ENCODE measurements at regions not wholly inside any gene's neighbourhood (a gene's known extent, or its start where the extent isn't known, plus 50 kb on each side); places are given as distances from the start of the nearest gene placed in this dataset.
"Not testable (repeated sequence)": the region's sequence is repeated elsewhere in the genome, so short reads cannot be mapped to it uniquely, and the experiment has no call there.

DNA sequence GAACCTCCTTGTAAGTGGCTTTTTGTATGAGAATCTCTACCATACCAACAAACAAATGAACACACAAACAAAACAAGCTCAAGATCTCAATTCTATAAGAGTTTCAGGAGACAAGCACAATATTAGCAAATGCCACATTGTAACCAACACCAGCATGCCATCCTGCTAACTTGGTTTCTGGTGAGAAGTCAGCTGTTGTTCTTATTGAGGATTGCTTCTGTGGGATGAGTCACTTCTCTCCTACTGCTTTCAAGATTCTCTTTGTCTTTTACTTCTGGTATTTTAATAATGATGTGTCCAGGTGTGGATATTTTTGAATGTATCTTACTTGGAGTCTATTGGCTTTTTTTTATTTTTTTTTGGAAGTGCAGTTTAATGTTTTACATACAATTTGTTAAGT is 131.7 kb downstream of the BCL2L11 start:
- no peak for DNase-seq

DNA sequence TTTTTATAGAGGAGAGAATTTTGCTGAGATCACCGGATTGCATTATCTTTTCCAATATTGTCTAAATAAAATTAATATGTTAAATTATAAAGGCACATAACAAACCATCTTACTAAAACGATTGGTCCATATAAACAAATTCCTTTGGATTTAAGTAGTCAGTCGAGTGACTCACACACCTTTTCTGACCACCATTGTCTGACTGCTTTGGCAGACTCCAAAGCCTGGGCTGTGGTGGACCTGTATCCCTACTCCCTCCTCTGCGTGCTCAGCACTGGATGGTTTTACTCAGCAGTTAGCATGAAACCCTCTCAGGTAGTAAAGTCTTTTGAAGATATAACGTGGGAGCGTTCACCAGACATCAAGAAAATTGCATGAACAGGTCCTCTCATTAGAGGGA is 134.2 kb downstream of the BCL2L11 start:
- not testable (repeated sequence) for DNase-seq

DNA sequence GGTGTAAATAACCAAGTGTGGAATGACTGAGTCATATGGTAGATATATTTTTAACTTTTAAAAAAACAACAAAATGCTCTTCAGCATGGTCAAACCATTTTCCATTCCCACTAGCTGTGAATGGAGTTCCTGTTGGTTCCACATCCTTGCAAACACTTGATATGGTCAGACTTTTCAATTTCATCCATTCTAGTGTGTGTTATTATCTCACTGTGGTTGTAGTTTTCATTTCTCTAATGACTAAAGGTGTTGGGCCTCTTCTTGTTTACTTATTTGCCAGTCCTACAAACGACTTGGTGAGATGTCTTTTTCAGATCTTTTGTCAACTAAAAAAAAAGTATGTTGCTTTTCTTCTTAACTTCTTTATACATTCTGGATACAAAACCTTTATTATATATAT is 135.9 kb downstream of the BCL2L11 start:
- DNase-seq: not testable (repeated sequence)

- DNase-seq: not testable (repeated sequence)
Observed at GRCh38 chr2:111257607-111258006, 136.9 kb downstream of the BCL2L11 start.

DNA sequence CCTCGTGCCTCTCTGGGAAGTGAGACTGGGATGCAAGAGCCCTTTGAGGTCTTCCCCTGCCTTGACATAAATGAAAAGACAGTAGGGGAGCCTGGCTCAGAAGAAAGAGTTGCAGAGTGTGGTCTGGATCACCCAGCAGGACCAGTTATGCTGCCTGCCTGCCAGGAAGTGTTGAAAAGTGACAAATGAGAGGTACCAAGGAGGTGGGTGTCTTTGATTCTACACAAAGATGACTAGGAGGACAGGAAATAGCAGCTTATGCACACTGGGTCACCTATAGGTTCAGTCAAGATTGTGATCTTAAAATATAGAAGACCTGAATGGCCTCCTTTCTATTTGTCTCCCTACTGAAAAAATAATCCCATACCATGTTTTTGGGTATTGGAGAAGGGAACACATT is 137.6 kb downstream of the BCL2L11 start:
- not testable (repeated sequence) for DNase-seq

DNA sequence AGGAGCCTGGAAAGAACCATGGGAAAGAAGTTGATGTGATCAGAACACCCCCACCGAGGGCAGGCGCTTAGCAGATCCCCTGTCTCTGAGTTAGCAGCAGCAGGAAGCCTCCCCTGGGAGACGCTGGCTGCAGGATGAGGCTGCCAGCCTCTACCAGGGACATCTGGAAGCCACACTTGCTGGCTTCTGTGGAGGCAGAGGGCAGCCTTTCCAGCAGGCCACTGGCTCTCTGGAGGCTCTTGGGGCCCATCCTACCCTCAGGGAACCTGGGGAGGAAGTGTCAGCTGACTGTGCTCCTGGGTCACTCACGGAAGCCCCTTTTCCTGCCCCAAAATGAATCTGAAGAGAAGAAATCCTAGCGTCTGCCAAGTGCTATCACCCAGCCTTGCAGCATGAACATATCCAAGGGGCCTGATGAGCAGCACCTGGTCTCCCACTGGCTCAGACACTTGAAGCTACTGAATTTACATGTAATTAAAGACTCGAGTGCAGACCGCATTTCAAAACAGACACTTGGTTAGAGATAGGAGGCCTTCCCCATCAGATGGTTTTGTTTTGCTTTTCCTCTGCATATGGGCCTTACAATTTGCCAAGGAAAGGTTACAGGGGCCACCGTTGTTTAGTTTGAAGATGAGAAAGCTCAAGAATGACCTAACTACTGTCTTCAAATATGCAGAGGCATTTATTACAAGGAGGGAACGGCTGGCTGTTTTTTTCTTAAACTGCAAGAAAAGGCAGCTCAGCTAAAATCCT is 142.1 kb downstream of the BCL2L11 start:
- DNase-seq: not testable (repeated sequence)

DNA sequence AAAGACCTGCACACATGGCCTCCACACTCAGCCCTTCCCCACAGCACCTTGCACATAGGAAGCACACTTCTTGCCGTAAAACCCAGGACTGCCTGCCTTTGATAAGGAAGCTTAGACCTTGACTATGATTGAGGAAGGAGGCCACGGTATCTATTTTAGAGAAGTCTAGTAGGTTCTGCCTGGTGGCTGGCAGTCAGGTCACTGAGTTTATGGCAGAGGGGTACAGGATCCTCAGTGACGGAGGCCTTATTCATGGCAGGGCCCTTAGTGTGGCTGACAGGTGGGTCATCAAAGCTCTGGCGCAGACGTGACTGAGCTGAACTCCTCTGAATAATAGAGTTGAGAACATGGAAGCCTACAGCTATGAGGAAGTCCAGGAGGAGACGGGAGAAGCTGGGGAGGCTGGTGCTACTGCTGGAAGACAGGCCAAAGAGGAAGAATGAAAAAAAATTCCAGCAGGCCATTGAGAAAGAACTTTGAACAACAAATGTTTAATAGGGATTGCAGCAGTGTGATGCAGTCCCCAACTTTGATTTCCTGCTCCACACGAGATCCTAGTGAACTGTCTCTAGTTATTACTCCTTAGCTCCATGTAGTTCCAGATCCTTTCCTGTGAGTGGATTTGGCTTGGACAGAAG is 142.8 kb downstream of the BCL2L11 start:
- DNase-seq: not testable (repeated sequence)

DNA sequence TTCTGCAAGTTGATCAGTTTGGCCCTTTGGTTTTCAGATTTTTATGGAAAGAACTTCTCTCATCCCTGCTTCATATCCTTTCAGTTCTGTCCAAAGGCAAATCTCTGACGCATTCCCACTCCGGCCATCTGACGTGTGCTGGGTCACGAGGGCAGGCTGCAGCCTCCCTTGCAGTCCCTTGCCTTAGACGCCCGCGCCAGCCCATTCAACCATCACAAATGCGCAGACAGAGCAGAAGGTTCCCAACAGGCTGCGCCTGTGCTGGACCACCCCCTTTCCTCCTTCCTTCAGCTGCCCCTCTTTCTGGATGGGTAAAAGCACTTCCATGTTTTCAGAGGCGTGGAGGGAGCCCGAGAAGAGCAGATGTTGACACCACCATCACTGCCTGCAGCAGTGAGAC is 144.2 kb downstream of the BCL2L11 start:
- DNase-seq: not testable (repeated sequence)

GRCh38 chr2:111266556-111266955 is 145.8 kb downstream of the BCL2L11 start:
- DNase-seq: not testable (repeated sequence)

DNA sequence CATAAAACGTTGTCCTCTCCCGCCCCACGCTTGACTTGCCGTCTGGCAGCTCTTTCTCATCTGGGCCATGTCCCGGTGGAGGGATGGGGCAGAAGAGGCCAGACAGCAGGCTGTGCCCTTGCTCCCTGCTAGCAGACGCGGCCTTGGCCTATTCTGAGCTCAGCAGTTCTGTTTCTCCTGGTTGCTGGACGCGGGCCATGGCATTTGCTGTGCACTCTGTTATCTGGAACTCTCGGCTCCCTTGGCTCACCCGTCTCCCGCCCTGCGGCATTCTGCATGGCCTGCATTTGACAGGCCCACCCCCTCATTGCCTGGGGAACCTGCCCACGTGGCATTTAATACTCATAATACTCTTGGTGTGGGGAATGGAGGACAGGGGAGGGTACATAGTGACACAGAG is 146.3 kb downstream of the BCL2L11 start:
- DNase-seq: not testable (repeated sequence)

DNA sequence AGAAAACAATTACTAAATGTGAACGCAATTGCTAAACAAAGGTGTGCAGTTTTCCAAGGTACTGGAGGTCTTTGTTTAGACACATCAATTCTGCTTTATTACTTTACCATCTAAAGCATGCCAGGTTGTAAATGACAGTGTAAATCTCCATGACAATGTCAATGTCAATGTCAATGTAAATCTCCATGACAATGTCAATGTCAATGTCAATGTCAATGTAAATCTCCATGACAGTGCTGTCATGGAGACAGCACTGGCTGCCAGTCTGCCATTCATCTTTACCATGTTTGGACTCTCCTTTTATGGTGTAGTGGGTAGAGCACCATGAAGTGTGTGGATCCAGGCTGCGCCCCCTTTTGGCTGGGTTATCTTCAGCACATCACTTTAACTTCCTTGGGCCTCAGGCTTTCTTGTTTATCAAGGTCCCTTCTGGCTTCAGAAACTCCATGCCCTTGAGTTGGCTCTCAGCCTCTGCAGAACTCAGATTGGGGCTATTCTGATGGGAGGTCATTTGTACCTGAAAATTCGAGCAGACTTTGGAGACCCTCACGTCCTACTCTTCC is 149.1 kb downstream of the BCL2L11 start:
- not testable (repeated sequence) for DNase-seq

DNA sequence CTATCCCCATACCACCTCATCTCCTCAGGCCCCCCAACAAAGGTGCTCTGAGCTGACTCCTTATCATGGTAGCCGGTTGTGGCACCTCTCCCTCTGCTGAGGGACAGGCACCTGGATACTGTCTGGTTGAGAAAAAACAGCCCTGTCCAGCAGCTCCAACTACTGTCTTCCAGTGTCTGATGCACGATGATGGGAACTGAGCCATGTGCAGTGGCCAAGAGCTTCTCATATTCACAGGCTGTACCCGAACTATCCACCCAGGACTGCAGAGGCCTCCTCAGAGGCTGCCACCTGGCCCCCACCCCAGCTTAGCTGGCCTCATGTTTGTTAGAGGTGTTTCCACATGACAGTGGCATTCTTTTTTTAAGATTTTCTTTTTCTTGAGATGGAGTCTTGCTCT is 149.9 kb downstream of the BCL2L11 start:
- DNase-seq: not testable (repeated sequence)

DNA sequence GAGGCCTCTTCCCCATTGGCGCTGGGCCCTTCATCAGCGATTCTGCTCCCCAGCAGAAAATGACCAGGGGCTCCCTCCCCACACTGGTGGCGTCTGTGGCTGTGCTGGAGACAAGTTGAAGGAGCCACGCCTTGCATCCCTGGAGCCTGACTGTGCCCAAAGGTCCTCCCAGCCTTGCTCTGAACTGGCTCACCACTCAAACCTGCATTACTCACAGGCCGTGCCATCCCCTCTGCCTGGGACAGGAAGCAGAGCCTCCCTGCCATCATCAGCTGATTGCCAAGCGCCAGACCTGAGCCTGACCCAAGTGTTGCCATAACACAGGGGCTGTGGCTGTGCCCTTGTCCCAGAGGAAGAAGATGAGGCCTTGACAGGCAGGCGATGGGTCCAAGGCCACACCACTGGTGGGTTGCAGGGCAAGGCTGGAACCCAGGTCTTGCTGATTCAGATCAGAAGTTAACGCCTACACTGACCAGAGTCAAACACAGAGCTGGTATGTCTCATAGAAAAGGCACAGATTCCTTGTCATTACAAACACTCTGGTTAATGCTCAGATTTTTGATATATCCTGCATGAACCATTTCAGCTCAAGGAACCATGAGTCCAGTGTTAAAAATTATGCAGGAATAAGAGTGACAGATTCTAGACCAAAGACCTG is 151.1 kb downstream of the BCL2L11 start:
- DNase-seq: not testable (repeated sequence)

- DNase-seq: not testable (repeated sequence)
Observed at GRCh38 chr2:111273007-111273406, 152.3 kb downstream of the BCL2L11 start.

DNA sequence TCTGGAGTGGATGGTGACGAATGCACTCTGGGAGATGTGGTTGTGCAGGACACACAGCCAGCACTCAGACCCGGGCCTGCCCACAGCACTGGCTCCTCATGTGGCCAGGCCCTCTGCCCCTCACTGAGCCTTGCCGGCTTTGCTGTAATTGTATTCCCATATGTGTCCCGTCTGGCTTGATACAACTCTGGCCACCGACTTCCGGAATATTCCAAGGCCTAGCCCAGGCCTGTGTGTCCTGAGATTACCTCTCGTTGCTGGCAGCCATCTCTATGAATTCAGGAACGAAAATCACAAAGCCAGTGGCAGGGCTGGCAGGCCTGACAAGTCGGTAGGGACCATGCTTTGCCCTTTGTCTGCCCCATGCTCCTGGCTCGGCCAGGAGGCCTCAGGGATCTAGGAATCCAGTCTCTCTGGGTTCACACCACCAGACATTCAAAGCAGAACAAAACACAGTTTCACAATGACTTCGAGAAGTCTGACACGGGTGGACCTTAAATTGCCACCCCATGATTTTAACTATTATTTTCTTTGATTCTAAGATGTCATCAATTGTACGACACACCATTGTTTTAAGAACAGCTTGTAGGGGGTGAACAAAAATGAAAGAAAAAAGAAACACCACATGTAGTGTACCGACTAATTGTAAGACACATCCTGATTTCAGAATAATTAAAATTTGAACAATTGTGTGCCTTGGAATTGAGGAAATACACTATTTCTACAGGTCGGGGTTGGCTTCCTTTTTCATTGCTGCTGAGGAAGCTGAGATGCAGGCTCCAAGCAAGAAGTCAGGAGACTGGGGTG is 154.5 kb downstream of the BCL2L11 start:
- DNase-seq: not testable (repeated sequence)

- DNase-seq: not testable (repeated sequence)
Observed at GRCh38 chr2:111275854-111276171, 155.1 kb downstream of the BCL2L11 start.

GRCh38 chr2:111278133-111278532 is 157.4 kb downstream of the BCL2L11 start:
- not testable (repeated sequence) for DNase-seq

- DNase-seq: not testable (repeated sequence)
Observed at GRCh38 chr2:111280709-111281286, 160.1 kb downstream of the BCL2L11 start.

- not testable (repeated sequence) for DNase-seq
Observed at GRCh38 chr2:111282162-111282561, 161.4 kb downstream of the BCL2L11 start.

GRCh38 chr2:111287646-111288568 is 167.2 kb downstream of the BCL2L11 start:
- DNase-seq: not testable (repeated sequence)

DNA sequence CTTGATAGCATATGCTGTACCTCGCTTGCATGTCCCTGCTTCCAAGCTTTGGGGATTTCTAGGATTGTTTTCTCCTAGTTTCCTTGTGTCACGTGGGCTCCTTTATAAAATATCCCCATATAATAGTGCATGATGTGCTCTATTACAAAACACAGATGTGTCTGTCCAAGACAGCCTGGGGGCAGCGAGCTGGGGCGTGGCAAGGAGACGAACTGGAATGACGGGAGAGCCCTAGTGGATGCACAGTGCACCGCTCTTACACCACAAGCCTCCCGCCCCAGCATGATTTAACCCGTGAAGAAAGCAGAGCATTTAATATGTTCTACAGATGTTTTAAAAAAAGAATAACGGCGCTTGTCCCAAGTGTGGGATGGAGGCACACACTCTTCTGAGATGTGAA is 169.7 kb downstream of the BCL2L11 start:
- not testable (repeated sequence) for DNase-seq

Measured in DMS 273 treated with DMSO at 0.1 percent for 48 hours (cell line).